PFSK-1 (cell line): ENCODE measurements at regions not wholly inside any gene's neighbourhood (a gene's known extent, or its start where the extent isn't known, plus 50 kb on each side); places are given as distances from the start of the nearest gene placed in this dataset.

ENCODE experiments used
- FOXP2 ChIP-seq: optimal IDR thresholded peaks from 2 replicates; pipeline ENCODE3; 2011; ENCODE audit warnings: borderline replicate concordance, control low read depth, inconsistent platforms; ENCODE audit not compliant: insufficient read depth; ENCODE audit errors: extremely low read length, extremely low read depth
- POLR2AphosphoS5 ChIP-seq: IDR thresholded peaks from 2 replicates; pipeline ENCODE4 v1.6.1; 2012; ENCODE audit warnings: low read depth, mild to moderate bottlenecking, control low read depth, low read length, moderate library complexity
- REST ChIP-seq, 2 experiments: IDR thresholded peaks; 2 replicates each; pipeline versions ENCODE4 v1.6.1 to v1.8.0; 2011 to 2012; ENCODE audit warnings: low read depth in 2 of 2, low read length in 2 of 2, control low read depth in 1 of 2, inconsistent platforms in 1 of 2, mild to moderate bottlenecking in 1 of 2, moderate library complexity in 1 of 2; ENCODE audit not compliant: insufficient read depth in 1 of 2
- SIN3A ChIP-seq: IDR thresholded peaks from 2 replicates; pipeline ENCODE4 v1.6.1; 2012; ENCODE audit warnings: mild to moderate bottlenecking, low read length, moderate library complexity, borderline replicate concordance; ENCODE audit not compliant: insufficient read depth
- TAF1 ChIP-seq: IDR thresholded peaks from 2 replicates; pipeline ENCODE4 v1.6.1; 2012; ENCODE audit warnings: low read length, control low read depth, borderline replicate concordance; ENCODE audit not compliant: insufficient read depth

- TF ChIP-seq TAF1 (no peak), REST (IDR thresholded peaks at IDR 0.05; ENCODE audit: insufficient read depth in 1 of 2, low read depth in 2 of 2, low read length in 2 of 2) (no peak), SIN3A (no peak), FOXP2 (no peak), POLR2AphosphoS5 (no peak)
Measured at GRCh38 chr14:98093111-98093510, 1178.9 kb downstream of the BCL11B start.

GRCh38 chr14:98099527-98099926 is 1172.5 kb downstream of the BCL11B start:
- TF ChIP-seq SIN3A = no peak
- no peak for TF ChIP-seq REST (IDR thresholded peaks at IDR 0.05; ENCODE audit: insufficient read depth in 1 of 2, low read depth in 2 of 2, low read length in 2 of 2)
- TF ChIP-seq TAF1 = no peak
- no peak for TF ChIP-seq POLR2AphosphoS5
- no peak for TF ChIP-seq FOXP2

GRCh38 chr14:98101323-98101722 is 1170.7 kb downstream of the BCL11B start:
- TF ChIP-seq FOXP2 = no peak
- TF ChIP-seq TAF1 = no peak
- TF ChIP-seq SIN3A = no peak
- TF ChIP-seq POLR2AphosphoS5 = no peak
- TF ChIP-seq REST (IDR thresholded peaks at IDR 0.05; ENCODE audit: insufficient read depth in 1 of 2, low read depth in 2 of 2, low read length in 2 of 2) = no peak

- no peak for TF ChIP-seq TAF1
- no peak for TF ChIP-seq REST (IDR thresholded peaks at IDR 0.05; ENCODE audit: insufficient read depth in 1 of 2, low read depth in 2 of 2, low read length in 2 of 2)
- no peak for TF ChIP-seq POLR2AphosphoS5
- no peak for TF ChIP-seq SIN3A
- TF ChIP-seq FOXP2 = no peak
Measured at GRCh38 chr14:98103705-98104104, 1168.3 kb downstream of the BCL11B start.

GRCh38 chr14:98109326-98109725 is 1162.7 kb downstream of the BCL11B start:
- TF ChIP-seq SIN3A = no peak
- no peak for TF ChIP-seq FOXP2
- no peak for TF ChIP-seq REST (IDR thresholded peaks at IDR 0.05; ENCODE audit: insufficient read depth in 1 of 2, low read depth in 2 of 2, low read length in 2 of 2)
- no peak for TF ChIP-seq POLR2AphosphoS5
- TF ChIP-seq TAF1 = no peak
